GM04504 (cell line): ENCODE measurements at regions not wholly inside any gene's neighbourhood (a gene's known extent, or its start where the extent isn't known, plus 50 kb on each side); places are given as distances from the start of the nearest gene placed in this dataset.

Source experiments
- DNase-seq: peaks from one replicate; pipeline ENCODE4 v3.0.0-alpha.2; 2012; ENCODE audit warnings: low read depth

- DNase-seq, result no peak
These were observed 455.9 kb upstream of the SOX11 start for GRCh38 chr2:5236249-5236648.

GRCh38 chr2:5242751-5243150, 449.4 kb upstream of the SOX11 start:
- DNase-seq, result no peak

- DNase-seq, result no peak
These were observed 441.7 kb upstream of the SOX11 start for GRCh38 chr2:5250482-5250881.

GRCh38 chr2:5253263-5253662, 438.9 kb upstream of the SOX11 start:
- DNase-seq, result no peak

GRCh38 chr2:5254791-5255332, 437.3 kb upstream of the SOX11 start:
- no peak for DNase-seq

GRCh38 chr2:5263291-5263690, 428.9 kb upstream of the SOX11 start:
- no peak for DNase-seq

GRCh38 chr2:5264361-5264760, 427.8 kb upstream of the SOX11 start:
- no peak for DNase-seq

- DNase-seq, result no peak
These were observed 407.1 kb upstream of the SOX11 start for GRCh38 chr2:5285061-5285460.

GRCh38 chr2:5285872-5286769, 406.1 kb upstream of the SOX11 start:
- no peak for DNase-seq

- no peak for DNase-seq
These were observed 404.4 kb upstream of the SOX11 start for GRCh38 chr2:5287558-5288334.

- DNase-seq, result no peak
These were observed 401.2 kb upstream of the SOX11 start for GRCh38 chr2:5290900-5291546.

GRCh38 chr2:5304640-5305039, 387.5 kb upstream of the SOX11 start:
- DNase-seq, result no peak

- no peak for DNase-seq
These were observed 377.1 kb upstream of the SOX11 start for GRCh38 chr2:5315041-5315440.

GRCh38 chr2:5315512-5315911, 376.7 kb upstream of the SOX11 start:
- no peak for DNase-seq

GRCh38 chr2:5316001-5316490, 376.1 kb upstream of the SOX11 start:
- no peak for DNase-seq

GRCh38 chr2:5319493-5319892, 372.7 kb upstream of the SOX11 start:
- no peak for DNase-seq

- DNase-seq, result no peak
These were observed 369.8 kb upstream of the SOX11 start for GRCh38 chr2:5322396-5322795.

GRCh38 chr2:5325523-5325922, 366.7 kb upstream of the SOX11 start:
- no peak for DNase-seq

GRCh38 chr2:5328826-5329225, 363.4 kb upstream of the SOX11 start:
- DNase-seq, result no peak

- DNase-seq, result no peak
These were observed 362.4 kb upstream of the SOX11 start for GRCh38 chr2:5329763-5330162.

- DNase-seq, result no peak
These were observed 361.2 kb upstream of the SOX11 start for GRCh38 chr2:5330961-5331360.

GRCh38 chr2:5332925-5333324, 359.3 kb upstream of the SOX11 start:
- DNase-seq, result no peak
